NCI-H2171 (cell line): ENCODE measurements at regions not wholly inside any gene's neighbourhood (a gene's known extent, or its start where the extent isn't known, plus 50 kb on each side); places are given as distances from the start of the nearest gene placed in this dataset.

Experiments used
- DNase-seq: peaks from one replicate; lab custom pipeline; 2025; lab: John Stamatoyannopoulos, UW

DNA sequence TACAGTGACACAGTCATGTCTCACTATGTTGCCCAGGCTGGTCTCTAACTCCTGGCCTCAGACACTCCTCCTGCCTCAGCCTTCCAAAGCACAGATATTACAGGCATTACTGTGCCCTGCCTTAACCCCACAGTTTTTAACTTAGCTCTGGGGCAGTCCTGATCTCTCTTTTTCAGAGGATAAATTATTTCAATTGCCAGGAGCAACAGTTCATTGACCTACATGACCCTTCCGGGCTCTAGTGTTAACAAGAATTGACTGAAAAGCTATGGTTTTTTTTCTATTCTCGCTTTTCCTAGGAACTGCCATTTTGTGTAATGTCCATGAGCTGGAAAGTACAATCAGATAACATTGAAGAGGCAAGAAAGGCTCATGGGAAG lies 92.8 kb downstream of the HNRNPLL start:
- DNase-seq = no peak

GRCh38 chr2:38509314-38509946 lies 93.3 kb downstream of the HNRNPLL start:
- DNase-seq = peak; percentile 11

DNA sequence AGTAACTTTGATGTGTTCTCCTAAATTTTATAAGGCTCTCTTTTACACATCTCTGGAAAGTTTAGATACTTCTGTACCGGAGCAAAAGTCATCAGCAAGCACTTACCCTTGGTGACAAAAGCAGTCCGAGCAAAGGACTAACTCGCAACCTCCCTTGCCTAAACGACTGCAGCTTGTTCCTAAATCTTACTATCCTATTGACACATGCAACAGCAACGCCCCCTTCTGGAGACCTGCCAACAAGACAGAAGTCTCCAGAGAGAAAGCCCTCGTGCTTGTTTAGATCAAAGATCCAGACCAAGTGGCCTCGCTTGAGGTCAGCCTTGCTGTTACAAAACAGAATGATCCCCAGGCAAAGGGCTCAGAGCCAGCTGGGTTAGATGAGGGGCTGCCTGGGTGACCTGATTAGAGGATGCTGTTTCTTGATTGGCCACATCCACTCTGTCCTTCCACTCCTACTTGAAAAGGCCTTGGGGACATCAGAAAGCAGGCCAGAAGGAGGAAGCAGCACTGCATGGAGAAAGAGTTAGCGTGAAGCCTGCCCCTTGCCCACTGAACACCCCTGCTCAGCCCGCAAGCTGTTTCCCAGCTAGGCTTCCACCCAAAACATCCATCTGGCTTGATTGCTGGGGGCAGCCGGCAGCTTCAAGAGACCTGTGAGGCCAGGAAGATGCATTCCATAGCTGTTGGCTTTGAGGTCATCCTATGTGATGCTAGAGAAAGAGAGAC lies 94.3 kb downstream of the HNRNPLL start:
- peak; percentile 20 for DNase-seq

DNA sequence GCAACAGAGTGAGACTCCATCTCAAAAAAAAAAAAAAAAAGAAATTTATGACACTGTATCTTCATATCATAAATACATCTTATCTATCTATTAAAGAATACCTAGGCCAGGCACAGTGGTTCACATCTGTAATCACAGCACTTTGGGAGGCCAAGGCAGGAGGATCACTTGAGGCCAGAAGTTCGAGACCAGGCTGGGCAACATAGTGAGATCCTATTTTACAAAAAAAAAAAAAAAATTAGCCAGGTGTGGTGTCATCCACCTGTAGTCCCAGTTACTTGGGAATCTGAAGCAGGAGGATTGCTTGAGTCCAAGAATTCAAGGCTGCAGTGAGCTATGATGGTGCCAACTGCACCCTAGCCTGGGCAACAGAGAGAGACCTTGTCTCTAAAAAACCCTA lies 95.0 kb downstream of the HNRNPLL start:
- DNase-seq = no peak

DNA sequence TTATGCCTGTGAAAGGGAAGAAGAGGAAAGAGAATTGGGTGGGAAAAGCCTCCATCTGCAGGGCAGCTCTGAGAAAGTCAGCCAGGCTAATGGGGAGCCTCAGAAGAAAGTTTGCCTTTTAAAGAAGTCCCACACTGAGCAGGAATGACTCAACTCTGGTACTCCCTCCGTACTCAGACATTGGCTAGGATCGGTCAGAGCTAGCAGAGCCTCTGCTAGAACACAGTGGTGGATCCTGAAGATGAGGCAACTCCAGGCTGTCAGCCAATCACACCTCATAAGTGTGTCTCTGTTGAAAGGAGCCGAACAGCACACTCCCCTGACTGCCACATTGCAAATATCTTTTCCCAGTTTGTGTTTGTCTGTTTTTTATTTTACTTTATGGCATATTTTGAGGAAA lies 96.9 kb downstream of the HNRNPLL start:
- no peak for DNase-seq

DNA sequence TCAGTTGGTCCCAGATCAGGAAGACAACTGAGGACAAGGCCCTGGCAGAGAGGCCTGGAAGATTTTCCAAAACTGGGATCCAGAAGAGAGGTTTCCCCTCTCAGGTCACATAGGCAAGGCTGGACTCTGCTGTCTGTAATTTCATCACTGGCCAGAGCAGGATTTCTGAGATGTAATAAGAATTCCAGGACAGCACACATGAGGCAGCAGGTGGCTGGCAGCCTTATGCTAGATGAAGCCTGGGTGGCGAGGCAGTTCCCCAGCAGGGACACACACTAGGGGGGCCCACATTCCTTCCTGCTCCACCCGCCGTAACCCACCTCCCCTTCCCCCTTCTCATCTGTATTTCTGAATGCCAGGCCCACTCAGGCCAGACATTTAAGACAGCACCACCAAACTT lies 98.6 kb downstream of the HNRNPLL start:
- no peak for DNase-seq

DNA sequence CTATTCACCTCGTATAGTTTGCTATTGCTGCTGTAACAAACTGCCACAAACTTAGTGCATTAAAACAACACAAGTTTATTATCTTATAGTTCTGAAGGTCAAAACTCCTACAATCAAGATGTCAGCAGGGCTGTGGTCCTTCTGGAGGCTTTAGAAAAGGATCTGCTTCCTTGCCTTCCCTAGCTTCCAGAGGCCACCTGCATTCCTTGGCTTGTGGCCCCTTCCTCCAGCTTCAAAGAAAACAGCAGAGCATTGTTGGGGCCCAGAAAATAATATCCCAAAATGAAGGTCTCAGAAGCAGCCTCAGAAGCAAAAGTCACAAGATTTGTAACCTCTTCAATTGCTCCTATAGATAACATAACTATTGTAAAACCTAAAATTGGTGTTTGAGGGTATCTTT lies 100.6 kb downstream of the HNRNPLL start:
- no peak for DNase-seq

DNA sequence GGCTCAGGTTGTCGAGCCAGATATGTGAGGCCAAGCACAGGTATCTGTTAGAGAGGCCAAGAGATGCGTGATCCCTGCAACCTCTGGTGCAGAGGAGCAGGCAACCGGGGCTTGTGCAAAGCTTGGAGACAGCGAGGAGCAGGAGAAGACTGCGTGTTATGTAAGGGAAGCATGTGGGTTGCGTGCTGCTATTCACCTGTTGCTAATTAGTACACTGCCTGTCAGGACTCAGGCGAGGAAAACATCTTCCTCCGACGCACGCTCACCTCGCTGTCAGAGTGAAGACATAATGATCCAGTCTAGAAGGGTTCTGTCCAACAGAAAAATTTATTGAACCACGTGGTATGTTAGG lies 102.5 kb downstream of the HNRNPLL start:
- DNase-seq = no peak

DNA sequence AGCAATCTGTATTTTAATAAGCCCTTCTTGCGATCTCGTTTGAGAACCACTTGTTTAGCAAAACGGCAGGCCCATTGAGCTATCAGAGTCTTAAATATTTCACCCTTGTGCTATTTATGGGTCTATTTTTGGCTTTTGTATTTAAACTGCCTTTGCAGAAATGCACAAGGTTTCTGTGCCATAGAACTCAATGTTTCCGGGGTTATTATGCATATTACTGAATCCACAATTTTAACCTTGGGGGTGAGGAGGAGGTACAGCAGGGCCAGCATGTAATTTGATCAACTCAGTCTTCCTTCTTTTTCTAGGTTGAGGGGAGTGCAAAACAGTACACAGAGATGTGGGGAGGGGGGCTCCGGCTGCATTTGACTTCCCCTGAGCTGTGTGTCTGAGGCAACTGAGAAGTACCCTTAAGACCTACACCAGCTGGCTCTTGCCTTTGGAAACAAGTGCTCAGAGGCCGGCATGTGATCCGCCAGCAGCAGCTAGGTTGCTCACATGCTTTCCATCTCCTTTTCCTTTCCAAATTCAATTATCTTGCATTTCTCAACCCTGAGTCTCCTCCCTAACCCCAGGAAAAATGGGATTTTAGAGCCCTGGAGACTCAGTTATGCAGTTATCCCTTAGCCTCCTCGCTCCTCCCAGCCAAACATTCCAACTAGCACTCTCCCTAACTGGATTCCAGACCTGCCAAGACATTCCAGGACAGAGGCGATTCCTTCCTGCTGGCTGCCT lies 103.0 kb downstream of the HNRNPLL start:
- DNase-seq = no peak

DNA sequence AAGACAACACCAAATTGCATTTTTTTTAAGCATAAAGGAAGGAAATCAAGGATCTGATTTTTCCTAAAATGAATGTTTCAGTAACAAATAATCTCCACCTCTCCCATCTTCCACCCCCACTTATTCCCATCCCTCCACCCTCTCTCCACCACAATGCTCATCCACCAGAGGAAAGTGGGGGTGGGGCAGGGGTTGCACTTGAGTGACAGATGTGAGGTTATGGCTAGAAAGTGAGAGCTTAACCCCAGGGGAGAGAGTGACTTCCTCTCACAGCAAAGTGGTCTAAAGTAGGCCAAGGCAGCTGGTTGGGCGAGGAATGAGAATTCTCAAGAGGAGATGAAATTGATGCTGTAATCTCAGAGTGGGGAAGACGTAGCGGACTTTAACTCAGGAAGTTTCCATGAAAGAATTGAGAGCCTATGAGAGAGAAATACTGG lies 104.7 kb downstream of the HNRNPLL start:
- peak; percentile 90 for DNase-seq

DNA sequence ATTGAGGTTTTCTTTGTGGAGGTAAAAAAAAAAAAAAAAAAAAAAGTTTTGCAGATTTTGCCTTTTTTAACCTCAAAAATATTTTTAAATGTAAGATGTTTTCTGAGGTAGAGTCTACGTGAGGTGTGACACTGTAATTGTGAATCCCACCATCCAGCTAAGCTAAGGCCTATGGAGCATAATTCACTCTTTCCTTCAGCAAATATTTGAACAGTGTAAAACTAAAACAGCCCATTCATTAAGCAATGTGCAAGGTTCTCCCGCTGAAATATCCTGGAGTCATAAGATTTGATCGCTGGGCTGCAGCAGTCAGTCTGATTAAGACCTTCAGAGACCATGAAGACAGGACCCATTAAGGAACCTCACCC lies 105.1 kb downstream of the HNRNPLL start:
- DNase-seq = no peak

DNA sequence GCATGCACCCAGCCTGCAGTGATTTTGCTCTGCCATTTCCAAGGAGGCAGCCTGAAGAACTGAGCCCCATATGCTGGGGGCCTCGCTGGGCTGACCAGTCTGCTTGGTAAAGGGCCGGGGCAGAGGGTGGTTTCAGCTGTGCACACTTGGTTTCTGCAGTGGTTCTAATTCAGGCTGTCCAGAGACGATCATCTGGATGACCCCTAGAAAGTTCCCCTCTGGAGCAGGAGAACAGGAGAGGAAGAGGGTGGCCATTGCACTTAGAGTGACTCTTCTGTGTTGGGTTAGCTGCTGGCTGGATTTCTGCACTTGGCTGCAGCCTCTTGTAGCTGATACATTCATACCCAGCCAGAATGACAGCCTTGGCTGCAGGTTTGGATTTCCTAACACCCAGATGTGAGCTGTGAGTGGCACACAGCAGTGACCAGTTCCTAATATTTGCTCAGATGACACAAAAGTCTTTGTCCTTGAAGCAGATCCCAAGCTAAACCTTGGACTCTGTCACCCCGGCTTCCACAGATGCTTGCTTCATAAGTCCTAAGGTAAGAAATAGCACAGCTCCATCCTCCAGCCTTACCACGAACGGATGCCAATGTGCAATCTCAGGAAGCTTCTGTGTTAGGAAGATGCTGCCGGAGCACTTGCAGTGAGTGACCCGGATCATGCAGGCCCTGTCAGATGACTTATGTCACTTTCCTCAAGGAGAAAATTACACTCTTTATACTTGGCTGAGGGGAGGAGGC lies 105.6 kb downstream of the HNRNPLL start:
- DNase-seq = no peak

- no peak for DNase-seq
Observed at GRCh38 chr2:38495880-38496279, 106.8 kb downstream of the HNRNPLL start.

DNA sequence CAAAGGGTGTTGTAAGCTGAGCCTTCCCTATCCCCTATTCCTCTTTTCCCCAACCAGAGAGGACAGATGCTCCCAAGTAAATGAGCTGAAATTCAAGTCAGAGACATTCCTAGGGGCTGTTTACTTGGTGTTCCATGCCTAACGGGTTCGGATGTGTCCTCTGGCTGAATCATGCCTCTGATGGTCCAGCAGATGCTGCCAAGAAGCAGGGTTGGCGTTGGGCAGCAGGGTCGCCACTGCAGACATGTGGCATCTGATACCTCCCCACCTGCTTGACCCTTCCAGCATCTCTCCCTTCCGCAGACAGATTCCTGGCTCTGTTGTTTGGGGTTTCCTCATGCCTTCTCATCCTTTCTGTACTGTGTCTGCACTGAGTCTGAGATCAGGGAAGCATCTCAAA lies 108.3 kb downstream of the HNRNPLL start:
- peak; percentile 10 for DNase-seq

GRCh38 chr2:38492042-38492615 lies 110.6 kb downstream of the HNRNPLL start:
- DNase-seq = no peak

DNA sequence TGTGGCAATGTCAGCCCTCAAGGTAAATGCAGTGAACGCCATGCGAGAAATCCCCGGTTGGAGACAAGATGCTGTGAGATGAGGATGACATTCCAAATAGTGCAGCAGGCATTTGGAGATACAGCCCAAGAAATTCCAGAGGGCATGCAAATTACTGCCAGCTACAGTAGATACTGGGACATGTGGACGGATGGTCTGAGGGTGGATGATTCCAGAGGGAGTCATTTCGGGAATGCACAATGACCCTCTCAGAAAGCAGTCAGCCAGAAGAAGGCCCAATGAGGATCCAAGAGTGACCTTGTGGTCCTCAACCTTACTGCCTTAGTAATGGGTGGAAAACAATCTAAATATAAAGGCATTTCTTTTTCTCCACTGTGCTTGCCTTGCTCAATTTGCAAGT lies 111.3 kb downstream of the HNRNPLL start:
- DNase-seq = no peak

DNA sequence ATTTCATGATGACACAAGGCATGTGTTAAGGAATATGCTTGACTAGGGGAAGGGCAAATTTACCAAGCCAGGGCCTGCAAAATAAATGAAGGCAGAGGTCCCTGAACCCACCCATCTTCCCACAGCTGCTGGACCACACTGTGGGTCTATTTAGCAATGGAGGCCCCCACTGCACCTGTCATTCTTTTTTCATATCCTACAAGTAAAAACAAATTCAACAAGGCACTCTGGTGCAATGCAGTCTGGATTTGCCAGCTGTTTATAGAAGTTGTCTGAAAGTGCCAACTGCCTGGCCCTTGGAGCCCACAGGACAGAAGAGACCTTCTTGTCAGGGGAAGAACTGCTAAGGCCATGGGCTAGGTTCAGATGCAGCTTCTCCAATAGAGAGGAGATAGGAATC lies 112.8 kb upstream of the ATL2 start:
- DNase-seq = no peak

DNA sequence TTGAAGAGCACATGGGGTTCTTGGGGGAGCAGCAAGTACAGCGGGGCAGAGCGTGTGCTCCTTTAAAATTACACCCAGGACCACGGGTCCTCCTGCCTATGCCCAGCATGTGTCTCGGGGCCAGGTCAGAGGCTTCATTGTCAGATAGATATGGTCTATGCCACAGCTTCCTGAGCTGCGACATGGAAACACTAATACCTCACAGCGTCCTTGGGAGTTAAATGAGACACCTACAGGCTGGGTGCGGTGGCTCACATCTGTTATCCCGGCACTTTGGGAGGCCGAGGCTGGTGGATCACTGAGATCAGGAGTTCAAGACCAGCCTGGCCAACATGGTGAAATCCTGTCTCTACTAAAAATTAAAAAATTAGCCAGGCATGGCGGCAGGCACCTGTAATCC lies 110.8 kb upstream of the ATL2 start:
- no peak for DNase-seq

DNA sequence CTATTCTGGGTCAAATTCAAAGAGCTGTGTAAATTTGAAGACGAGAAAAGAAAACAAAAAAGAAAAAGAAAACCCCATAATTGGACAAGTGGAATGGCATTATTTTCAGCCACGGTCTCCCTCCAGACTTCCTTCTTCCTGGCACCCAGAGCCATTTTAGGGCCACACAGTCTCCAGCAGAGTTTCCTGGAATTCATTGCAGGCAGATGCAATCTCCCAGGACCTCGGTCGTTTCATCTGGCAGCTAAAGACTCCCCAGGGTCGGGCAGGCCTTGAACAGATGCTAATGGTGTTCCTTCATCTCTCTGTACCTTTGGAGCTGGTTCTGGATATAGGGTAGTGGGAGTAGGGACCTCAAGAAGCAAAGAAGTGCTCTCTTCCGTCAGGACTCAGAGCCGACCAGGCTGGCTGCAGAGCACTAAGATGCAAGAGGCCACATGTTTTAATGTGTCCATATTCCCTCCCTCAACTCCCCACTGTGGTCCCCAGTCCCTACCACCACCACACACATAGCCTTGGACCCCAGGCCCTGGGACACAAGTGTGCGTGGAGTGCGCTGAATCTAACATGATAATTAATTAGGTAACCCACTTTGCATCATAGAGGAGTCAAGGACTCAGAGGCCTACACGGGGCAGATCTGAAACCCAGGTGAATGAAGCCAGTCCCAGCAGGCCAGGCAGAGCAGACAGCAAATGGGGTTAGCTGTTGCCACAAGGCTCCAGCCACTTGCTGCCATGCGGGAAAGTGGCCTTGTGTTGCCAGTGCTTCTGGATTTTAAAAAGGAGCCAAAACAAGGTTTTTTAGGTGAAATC lies 109.3 kb upstream of the ATL2 start:
- no peak for DNase-seq

DNA sequence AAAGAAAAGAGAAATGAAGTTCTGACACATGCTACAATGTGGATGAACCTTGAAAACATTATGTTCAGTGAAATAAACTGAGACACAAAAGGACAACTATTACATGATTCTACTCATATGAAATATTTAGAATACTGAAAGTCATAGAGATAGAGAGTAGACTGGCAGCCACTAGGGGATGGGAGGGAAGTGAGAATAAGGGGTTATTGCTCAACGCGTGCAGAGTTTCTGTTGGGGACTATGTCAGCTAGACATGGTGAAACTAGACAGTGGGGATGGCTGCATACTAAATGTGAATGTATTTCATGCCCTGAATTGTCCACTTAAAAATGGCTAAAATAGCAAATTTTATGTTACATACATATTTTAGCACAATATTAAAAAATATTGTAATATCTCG lies 108.7 kb upstream of the ATL2 start:
- no peak for DNase-seq

DNA sequence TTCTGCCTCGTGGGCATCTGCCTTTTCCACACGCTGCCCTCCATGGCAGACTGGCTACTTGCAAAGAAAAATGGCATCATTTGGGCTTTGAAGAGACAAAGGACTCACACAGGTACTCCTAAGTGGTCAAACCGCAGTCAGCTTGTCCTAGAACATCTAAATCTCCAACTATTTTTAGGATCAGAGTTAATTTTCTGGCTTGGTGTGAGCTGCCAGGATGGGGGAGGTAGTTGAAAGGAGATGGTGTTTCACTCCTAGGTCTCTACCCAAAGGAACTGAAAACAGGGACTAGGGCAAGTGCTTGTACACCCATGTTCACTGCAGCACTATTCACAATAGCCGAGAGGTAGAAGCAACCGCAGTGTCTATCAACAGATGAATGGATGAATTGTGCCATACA lies 107.9 kb upstream of the ATL2 start:
- no peak for DNase-seq
